Motor neuron (in vitro differentiated cells): ENCODE measurements at regions not wholly inside any gene's neighbourhood (a gene's known extent, or its start where the extent isn't known, plus 50 kb on each side); places are given as distances from the start of the nearest gene placed in this dataset.
A peak's percentile ranks its signal among the peaks of the same experiment; 100 is the strongest.

ENCODE experiments used
- ATAC-seq, 8 experiments: fragments of 200-7000 bp; cut with Tn5 transposase; replicated peaks in 6 of 8; 2 replicates each; pipeline ENCODE4 v1.8.0; 2021; ENCODE audit warnings: mild to moderate bottlenecking in 8 of 8, moderate library complexity in 8 of 8
- H3K27ac ChIP-seq, 2 donors: fragments of 250-450 bp; sonication (Bioruptor Pico); 2 replicates each; pipeline ENCODE4 v1.9.0; 2021; ENCODE audit warnings: antibody characterized with exemption in 2 of 2, mild to moderate bottlenecking in 2 of 2, moderate library complexity in 1 of 2
- H3K4me1 ChIP-seq, 2 donors: fragments of 250-450 bp; sonication (Bioruptor Pico); replicated peaks in 1 of 2; 2 replicates each; pipeline ENCODE4 v1.6.1; 2021; ENCODE audit warnings: antibody characterized with exemption in 2 of 2, mild to moderate bottlenecking in 2 of 2, moderate library complexity in 1 of 2
- H3K4me3 ChIP-seq, 5 donors: fragments of 250-450 bp; sonication (Bioruptor Pico); 2 replicates each; pipeline ENCODE4 v1.9.0; 2021; ENCODE audit warnings: antibody characterized with exemption in 5 of 5, mild to moderate bottlenecking in 5 of 5, moderate library complexity in 4 of 5
- WGBS, 10 experiments: fragments of 450-650 bp; shearing (Covaris generic); methylation state at CpG; one replicate each; pipeline ENCODE4 v1.0.0; 2022; 5-methylcytosine and 5-hydroxymethylcytosine counted together
- in situ Hi-C, 9 experiments: fragments of 400-800 bp; cut with MboI; loops; one replicate each; pipeline ENCODE4 v1.15.0; 2021; ENCODE audit warnings: low sequenced_read_pairs in 9 of 9, low pct_unique_long_range_greater_than_20kb in 2 of 9; ENCODE audit not compliant: unreplicated experiment in 9 of 9

DNA sequence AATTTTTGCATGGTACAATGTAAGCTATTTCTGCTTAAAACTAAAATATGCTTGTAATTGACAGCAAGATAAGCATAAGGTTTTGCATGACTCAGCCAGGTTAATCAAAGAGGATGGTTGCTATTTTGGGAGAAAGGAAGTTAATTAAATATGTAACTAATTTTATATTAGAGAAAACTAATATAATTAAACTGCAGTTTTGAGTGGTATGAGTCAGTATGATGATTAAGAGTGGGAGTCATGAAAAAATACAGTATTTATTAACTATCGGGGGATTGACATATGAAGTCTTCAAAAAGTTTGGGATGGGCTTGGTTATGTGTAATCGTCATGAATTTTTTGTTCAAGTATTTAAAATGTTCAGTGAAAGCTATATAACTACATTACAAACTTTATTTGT, 54.0 kb upstream of the CDK20 start:
- WGBS, 10 experiments, result 76 to 100% (median 90%) methylated on average over 1 to 2 of the region's 2 CpGs; no CpG with 5 or more reads in 2 of the 10 experiments

DNA sequence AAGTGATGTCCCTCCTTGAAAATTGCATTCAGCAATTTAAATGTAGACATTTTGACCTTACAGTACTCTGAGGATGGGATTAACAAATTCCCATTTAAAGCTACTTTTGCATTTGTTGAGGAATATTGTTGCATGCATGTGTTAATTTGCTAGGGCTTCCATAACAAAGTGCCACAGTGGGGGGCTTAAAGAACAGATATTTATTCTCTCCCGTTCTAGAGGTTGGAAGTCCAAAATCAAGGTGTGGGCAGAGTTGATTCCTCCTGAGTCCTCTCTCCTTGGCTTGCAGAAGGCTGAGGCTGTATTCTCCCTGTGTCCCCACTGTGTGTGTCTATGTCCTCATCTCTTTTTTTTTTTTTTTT, 51.8 kb upstream of the CDK20 start:
- no peak overlapping the region for H3K27ac ChIP-seq
- H3K4me3 ChIP-seq, result no peak overlapping the region
- ATAC-seq, result peak in 4 of 8 experiments; percentile 7 to 86 (median 70)
- in situ Hi-C loops, result loop anchor here in 2 of 9 experiments (25.0 kb wide), 2 partner anchors 214 to 339 kb away; no protein-coding TSS in a partner anchor
- WGBS, 10 experiments, result 0 to 80% (median 13%) methylated on average over 1 of the region's 1 CpG; no CpG with 5 or more reads in 4 of the 10 experiments
- peaks cover 0 to 7% of the 10 kb centered on the region in 2 donors for H3K4me1 ChIP-seq

More for the DNA sequence above, 54.0 kb upstream of the CDK20 start:
- ATAC-seq, result no peak
- Histone ChIP-seq H3K4me3 (no peak overlapping the region), H3K4me1 (peaks cover 0 to 7% of the 10 kb centered on the region in 2 donors), H3K27ac (no peak overlapping the region)
- in situ Hi-C loops, result loop anchor here in 2 of 9 experiments (25.0 kb wide), 2 partner anchors 216 to 341 kb away; no protein-coding TSS in a partner anchor

DNA sequence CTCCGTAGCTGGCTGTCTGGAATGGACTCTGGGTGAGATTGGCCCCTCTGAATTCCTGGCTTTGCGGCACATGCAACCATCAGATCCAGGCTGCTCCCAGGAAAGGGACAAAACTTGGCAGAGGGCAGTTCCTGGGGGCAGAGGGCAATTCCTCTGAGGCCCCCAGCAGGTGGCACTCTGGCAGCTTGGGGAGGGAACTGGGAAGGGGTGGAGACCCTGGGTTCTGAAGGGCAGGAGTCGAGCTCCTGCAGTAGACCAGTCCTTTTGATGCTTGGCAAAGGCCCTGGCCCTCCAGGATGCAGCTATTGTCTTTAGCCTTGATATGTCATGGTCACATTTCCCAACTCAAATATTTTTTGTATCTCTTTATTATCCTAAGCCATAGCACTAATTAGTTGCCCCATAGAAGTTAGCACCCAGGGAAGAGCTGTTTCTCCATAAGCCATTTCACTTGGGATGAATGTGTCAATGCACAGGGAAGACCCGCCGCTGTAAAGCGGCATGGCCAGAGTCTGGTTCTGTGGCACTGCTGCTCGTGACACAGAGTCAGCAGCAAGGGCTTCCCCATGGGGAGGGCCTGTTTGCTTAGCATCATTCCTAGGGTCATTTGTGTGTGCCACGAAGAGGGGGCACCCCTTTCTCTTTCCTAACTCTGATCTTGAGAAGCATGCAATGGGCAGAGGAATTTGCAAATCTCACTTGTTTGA, 51.2 kb upstream of the CDK20 start:
- in situ Hi-C loops, result loop anchor here in 2 of 9 experiments (25.0 kb wide), 2 partner anchors 213 to 338 kb away; no protein-coding TSS in a partner anchor
- Histone ChIP-seq H3K4me1 (peaks cover 0 to 7% of the 10 kb centered on the region in 2 donors), H3K27ac (no peak overlapping the region), H3K4me3 (no peak overlapping the region)
- peak in 2 of 8 experiments; percentile 11 to 17 for ATAC-seq
- 40 to 76% (median 53%) methylated on average over 1 to 6 of the region's 8 CpGs; no CpG with 5 or more reads in 3 of the 10 experiments for WGBS, 10 experiments

DNA sequence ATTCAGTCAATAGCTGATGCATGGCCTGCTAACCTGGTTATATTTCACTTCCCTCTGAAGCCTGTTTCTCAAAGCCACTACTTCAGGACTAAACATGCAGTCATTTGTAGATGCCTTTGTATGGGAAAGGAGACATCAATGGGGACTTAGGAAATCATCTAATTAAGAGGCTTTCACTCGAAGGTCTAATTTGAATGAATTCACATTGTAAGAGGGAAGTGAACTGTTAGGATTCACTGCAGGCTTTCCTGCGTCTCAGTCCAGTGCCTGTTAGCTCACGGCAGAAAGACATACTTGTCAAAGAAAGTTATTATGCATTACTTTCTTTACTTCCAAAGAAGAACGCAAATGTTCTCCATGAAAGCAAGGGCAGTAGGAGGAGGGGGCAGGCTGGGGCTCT, 50.6 kb upstream of the CDK20 start:
- no peak overlapping the region for H3K4me3 ChIP-seq
- WGBS, 10 experiments, result 33 to 100% (median 42%) methylated on average over 1 to 3 of the region's 4 CpGs; no CpG with 5 or more reads in 3 of the 10 experiments
- H3K4me1 ChIP-seq, result peaks cover 0 to 7% of the 10 kb centered on the region in 2 donors
- no peak overlapping the region for H3K27ac ChIP-seq
- peak in 3 of 8 experiments; percentile 18 to 35 (median 25) for ATAC-seq
- in situ Hi-C loops, result loop anchor here in 2 of 9 experiments (25.0 kb wide), 2 partner anchors 213 to 338 kb away; no protein-coding TSS in a partner anchor
